ENCODE measurements at regions not wholly inside any gene's neighbourhood (a gene's known extent, or its start where the extent isn't known, plus 50 kb on each side); places are given as distances from the start of the nearest gene placed in this dataset.

DNA sequence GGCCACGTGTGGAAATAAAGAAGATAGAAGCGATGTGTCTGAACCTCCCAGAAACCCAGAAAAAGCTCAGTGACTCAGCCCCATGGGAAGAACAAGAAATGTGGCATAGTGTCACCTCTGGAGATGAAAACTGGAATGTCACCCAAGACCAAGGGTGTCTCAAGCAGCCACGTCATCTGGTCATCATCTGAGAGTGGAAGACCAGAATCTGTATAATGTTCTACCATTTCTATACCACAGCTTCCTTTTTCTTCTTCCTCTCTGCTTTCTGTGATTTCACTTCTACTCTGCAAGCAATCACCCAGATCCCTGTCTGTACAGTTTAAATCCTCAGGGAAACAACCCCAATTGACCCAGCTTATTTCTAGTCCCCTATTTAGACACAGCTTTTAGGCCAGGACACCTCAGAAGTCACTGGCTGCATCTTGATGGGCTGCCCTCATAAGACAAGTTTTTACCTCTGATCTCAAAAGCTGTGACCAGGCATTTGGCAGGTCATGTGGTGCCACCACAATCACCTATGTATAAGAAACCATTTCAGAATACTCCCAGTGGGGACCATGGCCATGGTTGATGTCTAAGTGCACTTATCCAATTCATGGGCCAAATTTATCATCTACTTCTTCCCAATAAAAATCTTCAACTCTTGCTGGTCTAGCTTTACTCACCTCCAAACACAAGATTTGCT lies 278.5 kb upstream of the UMPS start:
- intact Hi-C loops (cut with micrococcal nuclease) (no loop called here), dilution Hi-C loops (cut with MboI; ENCODE audit: extremely low pct_ligation_motif_present, low sequenced_read_pairs) (no loop called here)
- Histone ChIP-seq H4K20me1 (replicated peaks; ENCODE audit: control insufficient read depth, extremely low read depth, insufficient read depth, low read length) (no peaks in the 10 kb centered on the region), H3K27me3 (ENCODE audit: control insufficient read depth in 2 of 2, insufficient read depth in 2 of 2, low read length in 2 of 2) (no peaks in the 10 kb centered on the region), H3K4me1 (ENCODE audit: control insufficient read depth, extremely low read depth, insufficient read depth, low read length) (no peaks in the 10 kb centered on the region), H3K9ac (replicated peaks; ENCODE audit: extremely low read depth, insufficient read depth, low read length) (no peak overlapping the region), H3K27ac (ENCODE audit: insufficient read depth, low read depth, low read length) (no peak overlapping the region), H3K79me2 (ENCODE audit: control insufficient read depth, insufficient read depth, low read length) (no peaks in the 10 kb centered on the region), H3K4me2 (ENCODE audit: insufficient read depth, low read length) (no peak overlapping the region), H3K36me3 (ENCODE audit: control insufficient read depth in 2 of 2, extremely low read depth in 1 of 2, insufficient read depth in 2 of 2, low read length in 2 of 2) (no peaks in the 10 kb centered on the region), H3K4me3 (replicated peaks in 1 of 3; ENCODE audit: insufficient read depth in 1 of 3, low read depth in 1 of 3, low read length in 3 of 3) (no peak overlapping the region), H3K9me1 (replicated peaks; ENCODE audit: control insufficient read depth, extremely low read depth, insufficient read depth, low read length) (no peaks in the 10 kb centered on the region), H3K9me3 (replicated peaks; ENCODE audit: control insufficient read depth, insufficient read depth, low read length) (no peaks in the 10 kb centered on the region), H2AFZ (ENCODE audit: low read depth, low read length) (no peak overlapping the region)
- DNase-seq (ENCODE audit: low read depth, low spot score) (no peak), FAIRE-seq (no peak)
- ChIA-PET CTCF (interaction anchor here (1.4 kb wide), 1 partner anchor 10 kb away, joined by 3 read pairs; no protein-coding TSS in a partner anchor), POLR2A (interaction anchor here (0.6 kb wide), 1 partner anchor 728 kb away, joined by 7 read pairs; no protein-coding TSS in a partner anchor)
- no TSS peak for BruUV-seq (replicated peaks)
- no peak for TF ChIP-seq POLR2AphosphoS5 (IDR thresholded peaks at IDR 0.05; ENCODE audit: insufficient read depth, low read depth, low read length)
- TF ChIP-seq FOS (IDR thresholded peaks at IDR 0.05; ENCODE audit: borderline replicate concordance, insufficient read depth, low read length) = no peak
- TF ChIP-seq EZH2 (IDR thresholded peaks at IDR 0.05; ENCODE audit: borderline replicate concordance, low read depth, low read length, severe bottlenecking) = no peak
- no peak for TF ChIP-seq JUN (IDR thresholded peaks at IDR 0.05; ENCODE audit: borderline replicate concordance, insufficient read depth, insufficient read length, low read depth)
- TF ChIP-seq GATA2 (IDR thresholded peaks at IDR 0.05; ENCODE audit: insufficient read depth, insufficient read length, low read depth, low read length) = no peak
- TF ChIP-seq, protein P1, sequence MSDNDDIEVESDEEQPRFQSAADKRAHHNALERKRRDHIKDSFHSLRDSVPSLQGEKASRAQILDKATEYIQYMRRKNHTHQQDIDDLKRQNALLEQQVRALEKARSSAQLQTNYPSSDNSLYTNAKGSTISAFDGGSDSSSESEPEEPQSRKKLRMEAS (IDR thresholded peaks at IDR 0.05; ENCODE audit: insufficient read depth, insufficient read length) = no peak
- no peak for TF ChIP-seq MYC (IDR thresholded peaks at IDR 0.05; ENCODE audit: low read depth, low read length)
- no peak for TF ChIP-seq POLR2A (IDR thresholded peaks at IDR 0.05; ENCODE audit: low read depth, low read length)
- TF ChIP-seq, protein P2, sequence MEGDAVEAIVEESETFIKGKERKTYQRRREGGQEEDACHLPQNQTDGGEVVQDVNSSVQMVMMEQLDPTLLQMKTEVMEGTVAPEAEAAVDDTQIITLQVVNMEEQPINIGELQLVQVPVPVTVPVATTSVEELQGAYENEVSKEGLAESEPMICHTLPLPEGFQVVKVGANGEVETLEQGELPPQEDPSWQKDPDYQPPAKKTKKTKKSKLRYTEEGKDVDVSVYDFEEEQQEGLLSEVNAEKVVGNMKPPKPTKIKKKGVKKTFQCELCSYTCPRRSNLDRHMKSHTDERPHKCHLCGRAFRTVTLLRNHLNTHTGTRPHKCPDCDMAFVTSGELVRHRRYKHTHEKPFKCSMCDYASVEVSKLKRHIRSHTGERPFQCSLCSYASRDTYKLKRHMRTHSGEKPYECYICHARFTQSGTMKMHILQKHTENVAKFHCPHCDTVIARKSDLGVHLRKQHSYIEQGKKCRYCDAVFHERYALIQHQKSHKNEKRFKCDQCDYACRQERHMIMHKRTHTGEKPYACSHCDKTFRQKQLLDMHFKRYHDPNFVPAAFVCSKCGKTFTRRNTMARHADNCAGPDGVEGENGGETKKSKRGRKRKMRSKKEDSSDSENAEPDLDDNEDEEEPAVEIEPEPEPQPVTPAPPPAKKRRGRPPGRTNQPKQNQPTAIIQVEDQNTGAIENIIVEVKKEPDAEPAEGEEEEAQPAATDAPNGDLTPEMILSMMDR (IDR thresholded peaks at IDR 0.05; ENCODE audit: extremely low read depth in 1 of 2, insufficient read depth in 1 of 2, low read depth in 1 of 2, low read length in 2 of 2) = no peak
